Head of caudate nucleus (tissue), 42 donors: ENCODE measurements at regions not wholly inside any gene's neighbourhood (a gene's known extent, or its start where the extent isn't known, plus 50 kb on each side); places are given as distances from the start of the nearest gene placed in this dataset.
"Not testable (repeated sequence)": the region's sequence is repeated elsewhere in the genome, so short reads cannot be mapped to it uniquely, and the experiment has no call there.

ENCODE experiments used
- DNase-seq, 42 donors: peaks; one replicate each; pipeline versions ENCODE4 v3.0.0 to v3.0.0-alpha.2; 2020 to 2021; ENCODE audit warnings: mixed read lengths in 7 of 42
- intact Hi-C: fragments of 100-400 bp; cut with DNase I; formaldehyde crosslinking; loops from one replicate; pipeline ENCODE4 v1.15.0; 2022

GRCh38 chr18:39480494-39481195 is 1915.0 kb upstream of the CELF4 start:
- intact Hi-C loops, result no loop called here
- DNase-seq, result no peak

- no peak for DNase-seq
- intact Hi-C loops, result no loop called here
Measured at GRCh38 chr18:39464006-39464405, 1898.4 kb upstream of the CELF4 start.

- DNase-seq, result no peak
- intact Hi-C loops, result no loop called here
Measured at GRCh38 chr18:39462436-39462835, 1896.8 kb upstream of the CELF4 start.

- no peak for DNase-seq
- intact Hi-C loops, result no loop called here
Measured at GRCh38 chr18:39460136-39460535, 1894.5 kb upstream of the CELF4 start.

- DNase-seq, result peak in 7 of 42 donors; percentile 2 to 45 (median 7)
- intact Hi-C loops, result no loop called here
Measured at GRCh38 chr18:39455285-39455684, 1889.7 kb upstream of the CELF4 start.

GRCh38 chr18:39454866-39455265 is 1889.3 kb upstream of the CELF4 start:
- no peak for DNase-seq
- intact Hi-C loops, result no loop called here

GRCh38 chr18:39453882-39454281 is 1888.3 kb upstream of the CELF4 start:
- intact Hi-C loops, result no loop called here
- DNase-seq, result peak in 7 of 42 donors; percentile 1 to 33 (median 12)

GRCh38 chr18:39453356-39453755 is 1887.8 kb upstream of the CELF4 start:
- no peak for DNase-seq
- intact Hi-C loops, result no loop called here

GRCh38 chr18:39450958-39451357 is 1885.4 kb upstream of the CELF4 start:
- DNase-seq, result no peak
- intact Hi-C loops, result no loop called here

- no peak for DNase-seq
- intact Hi-C loops, result no loop called here
Measured at GRCh38 chr18:39449566-39449965, 1884.0 kb upstream of the CELF4 start.

GRCh38 chr18:39448942-39449341 is 1883.3 kb upstream of the CELF4 start:
- intact Hi-C loops, result no loop called here
- no peak for DNase-seq

GRCh38 chr18:39444957-39445356 is 1879.4 kb upstream of the CELF4 start:
- intact Hi-C loops, result not testable (repeated sequence)

GRCh38 chr18:39441648-39442047 is 1876.0 kb upstream of the CELF4 start:
- intact Hi-C loops, result no loop called here
- DNase-seq, result no peak

More at GRCh38 chr18:39444957-39445356, 1879.4 kb upstream of the CELF4 start:
- not testable (repeated sequence) for DNase-seq

- intact Hi-C loops, result no loop called here
- DNase-seq, result no peak
Measured at GRCh38 chr18:39435996-39436395, 1870.4 kb upstream of the CELF4 start.

GRCh38 chr18:39435209-39435608 is 1869.6 kb upstream of the CELF4 start:
- intact Hi-C loops, result no loop called here

GRCh38 chr18:39434223-39434920 is 1868.8 kb upstream of the CELF4 start:
- intact Hi-C loops, result no loop called here
- no peak for DNase-seq

More at GRCh38 chr18:39435209-39435608, 1869.6 kb upstream of the CELF4 start:
- no peak for DNase-seq

GRCh38 chr18:39425172-39425850 is 1859.7 kb upstream of the CELF4 start:
- no peak for DNase-seq
- intact Hi-C loops, result no loop called here

GRCh38 chr18:39424261-39424660 is 1858.7 kb upstream of the CELF4 start:
- DNase-seq, result no peak
- intact Hi-C loops, result no loop called here

- intact Hi-C loops, result no loop called here
- peak in 9 of 42 donors; percentile 8 to 57 (median 16) for DNase-seq
Measured at GRCh38 chr18:39421276-39421675, 1855.7 kb upstream of the CELF4 start.

GRCh38 chr18:39419315-39419714 is 1853.7 kb upstream of the CELF4 start:
- no peak for DNase-seq
- intact Hi-C loops, result no loop called here
